Activated naive CD8-positive, alpha-beta T cell treated with anti-CD3 and anti-CD28 coated beads for 36 hours (primary cell): ENCODE measurements at regions not wholly inside any gene's neighbourhood (a gene's known extent, or its start where the extent isn't known, plus 50 kb on each side); places are given as distances from the start of the nearest gene placed in this dataset.

ENCODE experiments used
- DNase-seq: peaks from one replicate; pipeline ENCODE4 v3.0.0; 2021
- H3K27ac Mint-ChIP-seq: one replicate; pipeline ENCODE4 v1.8.0; 2022; ENCODE audit warnings: mild to moderate bottlenecking, moderate library complexity, mixed read lengths
- H3K27me3 Mint-ChIP-seq: one replicate; pipeline ENCODE4 v1.8.0; 2022; ENCODE audit warnings: mild to moderate bottlenecking, mixed read lengths
- H3K36me3 Mint-ChIP-seq: one replicate; pipeline ENCODE4 v1.8.0; 2021; ENCODE audit warnings: mild to moderate bottlenecking, mixed read lengths
- H3K4me1 Mint-ChIP-seq: one replicate; pipeline ENCODE4 v1.8.0; 2021; ENCODE audit warnings: mixed read lengths
- H3K4me3 Mint-ChIP-seq: one replicate; pipeline ENCODE4 v1.8.0; 2022; ENCODE audit warnings: mild to moderate bottlenecking, moderate library complexity, mixed read lengths
- H3K9me3 Mint-ChIP-seq: one replicate; pipeline ENCODE4 v1.8.0; 2022; ENCODE audit warnings: mixed read lengths

DNA sequence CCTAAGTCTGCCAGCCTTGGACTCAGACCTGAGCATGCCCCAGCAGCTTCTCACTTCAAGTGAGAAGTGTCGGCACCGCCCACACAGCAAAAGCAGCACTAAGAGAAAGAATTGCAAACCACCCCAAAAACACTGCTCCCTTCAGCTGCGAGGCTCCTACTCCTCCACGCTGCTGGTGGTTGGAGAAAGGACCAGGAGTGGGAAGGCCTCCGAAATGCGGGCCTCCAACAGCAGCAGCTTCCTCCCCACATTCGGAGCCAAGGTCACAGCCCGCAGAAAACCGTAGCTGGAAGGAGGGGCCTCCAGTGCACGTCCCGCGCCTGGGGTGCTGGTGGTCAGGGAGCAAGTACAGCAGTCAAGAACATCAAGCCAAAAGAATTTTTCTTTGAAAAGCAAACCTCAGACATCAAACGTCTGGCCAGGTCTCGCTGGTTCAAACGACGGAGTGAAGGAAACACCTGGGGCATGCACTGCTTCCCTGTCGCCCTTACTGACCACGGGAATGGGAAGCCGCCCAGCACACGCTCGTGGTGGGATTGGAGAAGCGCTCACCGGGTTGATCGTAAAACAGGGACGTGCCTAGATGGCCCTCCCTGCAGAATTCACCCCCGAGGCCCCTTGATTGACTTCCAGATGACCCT, 185.6 kb upstream of the CST7 start:
- Mint-ChIP-seq H3K27me3 (no peaks in the 10 kb centered on the region), H3K4me1 (no peaks in the 10 kb centered on the region), H3K4me3 (no peak overlapping the region), H3K9me3 (peaks cover 6% of the 10 kb centered on the region), H3K27ac (no peak overlapping the region), H3K36me3 (no peaks in the 10 kb centered on the region)
- no peak for DNase-seq

GRCh38 chr20:24764027-24764793, 184.9 kb upstream of the CST7 start:
- H3K4me1 Mint-ChIP-seq: no peaks in the 10 kb centered on the region
- H3K27me3 Mint-ChIP-seq: no peaks in the 10 kb centered on the region
- H3K36me3 Mint-ChIP-seq: no peaks in the 10 kb centered on the region
- no peak overlapping the region for H3K4me3 Mint-ChIP-seq
- no peak overlapping the region for H3K27ac Mint-ChIP-seq
- peaks cover 6% of the 10 kb centered on the region for H3K9me3 Mint-ChIP-seq
- no peak for DNase-seq

GRCh38 chr20:24764794-24765202, 184.3 kb upstream of the CST7 start:
- H3K27me3 Mint-ChIP-seq: no peaks in the 10 kb centered on the region
- peaks cover 6% of the 10 kb centered on the region for H3K9me3 Mint-ChIP-seq
- no peak overlapping the region for H3K4me3 Mint-ChIP-seq
- no peak for DNase-seq
- H3K27ac Mint-ChIP-seq: no peak overlapping the region
- no peaks in the 10 kb centered on the region for H3K36me3 Mint-ChIP-seq
- H3K4me1 Mint-ChIP-seq: no peaks in the 10 kb centered on the region

DNA sequence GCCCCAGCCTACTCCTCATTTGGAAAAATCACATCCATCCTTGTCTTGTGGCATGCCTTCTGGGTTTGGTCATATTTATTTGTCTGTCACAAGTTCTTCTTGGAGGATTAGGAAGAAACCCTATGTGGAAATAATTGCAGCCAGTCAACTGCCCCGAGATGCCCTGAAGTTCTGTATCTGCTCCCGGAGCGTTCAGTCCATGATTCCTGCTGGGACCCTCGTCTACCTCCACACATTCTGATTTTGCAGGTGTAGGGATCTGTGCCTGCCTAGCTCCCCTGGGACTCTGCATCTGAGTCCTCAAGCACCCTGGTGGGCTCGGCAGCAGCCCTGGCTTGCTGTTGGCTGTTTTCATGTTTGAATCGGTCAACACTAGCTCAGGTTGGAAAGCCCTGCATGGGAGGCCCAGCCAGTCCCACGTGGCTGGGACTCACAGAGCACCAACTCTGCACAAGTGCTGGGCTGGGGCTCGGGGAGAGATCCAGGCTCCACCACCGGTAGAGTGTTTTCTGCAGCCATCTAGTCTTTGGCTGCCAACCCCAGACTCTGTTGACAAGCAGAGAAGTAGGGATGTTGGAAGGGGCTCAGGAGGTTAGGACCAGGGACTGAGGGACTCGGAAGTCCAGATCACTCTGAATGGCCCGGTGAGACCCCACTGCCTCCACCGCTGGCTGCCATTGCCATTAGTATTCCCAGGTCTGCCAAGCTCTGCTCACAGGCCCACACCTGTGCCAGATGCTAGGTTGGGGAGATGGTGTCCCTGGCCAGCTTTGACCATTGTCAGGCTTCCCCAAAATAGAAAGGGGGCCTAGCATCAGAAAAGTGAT, 183.5 kb upstream of the CST7 start:
- Mint-ChIP-seq H3K27me3 (no peaks in the 10 kb centered on the region), H3K4me1 (no peaks in the 10 kb centered on the region), H3K4me3 (no peak overlapping the region), H3K36me3 (no peaks in the 10 kb centered on the region), H3K27ac (no peak overlapping the region), H3K9me3 (peaks cover under 1% of the 10 kb centered on the region)
- DNase-seq: no peak

DNA sequence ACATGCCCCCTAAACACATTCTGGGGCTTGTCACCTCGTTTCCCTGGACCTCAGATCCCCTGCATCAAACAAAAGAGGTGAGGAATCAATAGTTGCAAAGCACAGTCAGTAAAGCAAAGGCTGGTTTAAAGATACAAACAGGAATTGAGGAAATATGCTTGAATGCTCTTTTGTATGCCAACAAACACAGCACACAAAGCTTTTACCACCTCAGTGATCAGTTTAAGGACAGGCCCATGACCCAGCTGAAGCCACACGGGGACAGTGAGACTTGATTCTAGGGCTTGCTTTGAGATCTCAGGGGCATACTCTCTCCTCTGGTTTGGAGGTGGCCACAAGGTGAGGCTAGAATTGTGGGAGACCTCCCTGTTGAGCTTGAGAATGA, 182.9 kb upstream of the CST7 start:
- no peak for DNase-seq
- Mint-ChIP-seq H3K27ac (no peak overlapping the region), H3K36me3 (no peaks in the 10 kb centered on the region)

GRCh38 chr20:24766826-24767622, 182.0 kb upstream of the CST7 start:
- H3K27me3 Mint-ChIP-seq: peaks cover 5% of the 10 kb centered on the region
- H3K4me3 Mint-ChIP-seq: no peak overlapping the region
- no peaks in the 10 kb centered on the region for H3K4me1 Mint-ChIP-seq
- H3K36me3 Mint-ChIP-seq: no peaks in the 10 kb centered on the region
- H3K27ac Mint-ChIP-seq: no peak overlapping the region
- no peak for DNase-seq
- no peaks in the 10 kb centered on the region for H3K9me3 Mint-ChIP-seq

More for the DNA sequence above, 182.9 kb upstream of the CST7 start:
- peaks cover under 1% of the 10 kb centered on the region for H3K27me3 Mint-ChIP-seq
- no peaks in the 10 kb centered on the region for H3K9me3 Mint-ChIP-seq
- no peaks in the 10 kb centered on the region for H3K4me1 Mint-ChIP-seq
- no peak overlapping the region for H3K4me3 Mint-ChIP-seq

GRCh38 chr20:24767623-24768100, 181.4 kb upstream of the CST7 start:
- Mint-ChIP-seq H3K4me3 (no peak overlapping the region), H3K4me1 (no peaks in the 10 kb centered on the region), H3K36me3 (no peaks in the 10 kb centered on the region), H3K27me3 (peaks cover 5% of the 10 kb centered on the region), H3K27ac (no peak overlapping the region), H3K9me3 (no peaks in the 10 kb centered on the region)
- DNase-seq: no peak

DNA sequence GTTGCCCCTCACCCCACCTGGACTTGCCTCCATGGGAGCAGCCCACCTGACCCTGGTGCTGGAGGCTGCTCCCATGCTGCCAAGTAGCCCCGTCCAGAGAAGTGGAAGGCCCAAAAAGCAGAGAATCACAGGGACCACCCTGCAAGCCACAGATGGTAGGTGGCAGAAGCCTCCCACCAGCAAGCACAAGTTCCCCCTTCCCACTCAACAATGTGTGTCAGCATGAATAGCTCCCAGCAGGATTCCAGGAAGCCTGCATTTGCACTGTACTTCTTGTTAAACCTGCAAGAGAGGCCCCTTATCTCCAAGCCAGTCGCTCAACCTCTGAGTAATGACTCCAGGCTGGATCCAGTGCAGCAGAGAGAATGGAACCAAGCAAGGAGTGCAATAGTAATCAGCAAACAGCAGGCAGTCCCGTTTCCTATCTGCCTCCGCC, 180.8 kb upstream of the CST7 start:
- Mint-ChIP-seq H3K27ac (no peak overlapping the region), H3K4me1 (no peaks in the 10 kb centered on the region), H3K9me3 (no peaks in the 10 kb centered on the region), H3K4me3 (no peak overlapping the region), H3K27me3 (peaks cover 5% of the 10 kb centered on the region), H3K36me3 (no peaks in the 10 kb centered on the region)
- DNase-seq: no peak

- H3K4me3 Mint-ChIP-seq: no peak overlapping the region
- no peak for DNase-seq
- peaks cover 5% of the 10 kb centered on the region for H3K27me3 Mint-ChIP-seq
- peaks cover 2% of the 10 kb centered on the region for H3K4me1 Mint-ChIP-seq
- H3K27ac Mint-ChIP-seq: no peak overlapping the region
- no peaks in the 10 kb centered on the region for H3K9me3 Mint-ChIP-seq
- H3K36me3 Mint-ChIP-seq: no peaks in the 10 kb centered on the region
Measured at GRCh38 chr20:24768713-24769601, 180.1 kb upstream of the CST7 start.

GRCh38 chr20:24769878-24770627, 179.0 kb upstream of the CST7 start:
- H3K9me3 Mint-ChIP-seq: peaks cover 3% of the 10 kb centered on the region
- no peak overlapping the region for H3K27ac Mint-ChIP-seq
- peaks cover 2% of the 10 kb centered on the region for H3K4me1 Mint-ChIP-seq
- H3K36me3 Mint-ChIP-seq: no peaks in the 10 kb centered on the region
- peaks cover 5% of the 10 kb centered on the region for H3K27me3 Mint-ChIP-seq
- no peak for DNase-seq
- H3K4me3 Mint-ChIP-seq: no peak overlapping the region

DNA sequence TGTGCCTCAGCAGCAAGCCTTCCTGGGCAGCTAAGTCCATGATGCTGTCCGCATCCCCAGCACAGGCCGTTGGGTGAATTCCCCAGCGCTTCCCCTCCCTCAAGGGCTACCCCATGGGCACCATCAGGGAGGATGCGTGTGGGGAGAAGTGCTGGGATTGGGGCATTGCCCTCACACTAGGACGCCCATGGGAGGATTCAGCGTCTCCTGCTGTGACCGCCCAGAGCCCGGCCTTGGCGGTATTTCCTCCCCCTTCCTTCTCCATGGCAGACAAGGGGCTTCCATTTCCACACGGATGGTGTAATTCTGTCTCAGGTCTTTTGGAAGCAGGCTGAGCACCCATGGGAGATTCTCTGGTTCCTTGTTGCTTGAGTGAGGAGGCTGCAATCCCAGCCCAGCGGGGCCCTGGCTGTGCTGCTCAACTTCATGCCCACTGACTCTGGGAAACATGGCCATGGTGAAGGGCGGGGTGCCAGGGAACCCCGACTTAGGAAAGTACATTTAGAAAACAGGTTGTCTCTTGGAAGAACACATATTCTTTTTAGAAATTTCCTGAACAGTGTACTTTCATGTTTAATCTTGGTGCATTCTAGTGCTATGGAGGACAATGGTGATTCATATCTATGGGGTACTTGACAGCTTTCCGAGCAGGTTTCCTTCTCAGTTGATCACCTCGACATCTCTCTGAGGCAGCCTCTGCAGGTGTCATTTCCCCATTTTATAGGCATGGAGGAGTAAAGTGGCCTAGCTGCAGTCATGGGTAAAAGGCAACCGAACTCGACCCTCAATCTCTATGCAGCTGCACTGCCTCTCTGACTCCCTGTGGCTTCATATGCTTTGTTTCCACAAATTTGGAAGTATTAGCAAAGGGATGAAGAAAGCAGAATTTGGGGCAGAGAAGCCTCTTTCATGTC, 178.2 kb upstream of the CST7 start:
- H3K27me3 Mint-ChIP-seq: peaks cover 5% of the 10 kb centered on the region
- no peak for DNase-seq
- peaks cover 2% of the 10 kb centered on the region for H3K4me1 Mint-ChIP-seq
- H3K4me3 Mint-ChIP-seq: no peak overlapping the region
- H3K27ac Mint-ChIP-seq: no peak overlapping the region
- H3K36me3 Mint-ChIP-seq: no peaks in the 10 kb centered on the region
- peaks cover 4% of the 10 kb centered on the region for H3K9me3 Mint-ChIP-seq

GRCh38 chr20:24771542-24772061, 177.5 kb upstream of the CST7 start:
- Mint-ChIP-seq H3K27me3 (peaks cover 7% of the 10 kb centered on the region), H3K9me3 (peaks cover 4% of the 10 kb centered on the region), H3K36me3 (no peaks in the 10 kb centered on the region), H3K4me1 (peaks cover 2% of the 10 kb centered on the region), H3K27ac (no peak overlapping the region), H3K4me3 (no peak overlapping the region)
- no peak for DNase-seq
